Hematopoietic multipotent progenitor cell treated with erythropoietin and hydrocortisone succinate and interleukin-3 and kit ligand, for 6 days (in vitro differentiated cells): ENCODE measurements at regions not wholly inside any gene's neighbourhood (a gene's known extent, or its start where the extent isn't known, plus 50 kb on each side); places are given as distances from the start of the nearest gene placed in this dataset.

Source experiments
- DNase-seq: peaks from one replicate; pipeline ENCODE4 v3.0.0-alpha.2; 2015

GRCh38 chr21:26412885-26413284, 160.2 kb downstream of the CYYR1 start:
- no peak for DNase-seq

GRCh38 chr21:26409735-26410134, 163.4 kb downstream of the CYYR1 start:
- DNase-seq: no peak

- DNase-seq: no peak
Measured at GRCh38 chr21:26408511-26408910, 164.6 kb downstream of the CYYR1 start.

- no peak for DNase-seq
Measured at GRCh38 chr21:26406526-26406925, 166.6 kb downstream of the CYYR1 start.

GRCh38 chr21:26405735-26406361, 167.2 kb downstream of the CYYR1 start:
- DNase-seq: peak; percentile 60

- DNase-seq: no peak
Measured at GRCh38 chr21:26405071-26405470, 168.0 kb downstream of the CYYR1 start.

- no peak for DNase-seq
Measured at GRCh38 chr21:26404288-26404687, 168.8 kb downstream of the CYYR1 start.

GRCh38 chr21:26403321-26403720, 169.8 kb downstream of the CYYR1 start:
- no peak for DNase-seq

GRCh38 chr21:26397545-26397944, 175.5 kb downstream of the CYYR1 start:
- DNase-seq: no peak

GRCh38 chr21:26394341-26394740, 178.7 kb downstream of the CYYR1 start:
- DNase-seq: no peak

- no peak for DNase-seq
Measured at GRCh38 chr21:26391166-26391565, 181.9 kb downstream of the CYYR1 start.

GRCh38 chr21:26389971-26390641, 183.0 kb downstream of the CYYR1 start:
- DNase-seq: peak; percentile 47

- no peak for DNase-seq
Measured at GRCh38 chr21:26388731-26389231, 184.3 kb downstream of the CYYR1 start.

GRCh38 chr21:26385721-26386120, 187.4 kb downstream of the CYYR1 start:
- DNase-seq: peak; percentile 14

GRCh38 chr21:26379561-26379960, 193.5 kb downstream of the CYYR1 start:
- DNase-seq: no peak

GRCh38 chr21:26377111-26377694, 195.9 kb downstream of the CYYR1 start:
- DNase-seq: no peak

GRCh38 chr21:26374817-26375216, 198.3 kb downstream of the CYYR1 start:
- DNase-seq: no peak

GRCh38 chr21:26368591-26369320, 198.2 kb upstream of the APP start:
- no peak for DNase-seq

- no peak for DNase-seq
Measured at GRCh38 chr21:26366781-26367180, 196.2 kb upstream of the APP start.

GRCh38 chr21:26365849-26366248, 195.3 kb upstream of the APP start:
- DNase-seq: no peak

- DNase-seq: no peak
Measured at GRCh38 chr21:26351661-26352060, 181.1 kb upstream of the APP start.

GRCh38 chr21:26332867-26333266, 162.3 kb upstream of the APP start:
- no peak for DNase-seq

GRCh38 chr21:26331205-26331980, 160.8 kb upstream of the APP start:
- DNase-seq: no peak
